ENCODE measurements at regions not wholly inside any gene's neighbourhood (a gene's known extent, or its start where the extent isn't known, plus 50 kb on each side); places are given as distances from the start of the nearest gene placed in this dataset.

- no peaks in the 10 kb centered on the region for H3K36me3 ChIP-seq (ENCODE audit: control insufficient read depth, insufficient read depth, low read length)
- DNase-seq (ENCODE audit: low read depth) = no peak
- no peaks in the 10 kb centered on the region for H3K27me3 ChIP-seq (ENCODE audit: control insufficient read depth, insufficient read depth, low read length)
- TF ChIP-seq CTCF (IDR thresholded peaks at IDR 0.05; ENCODE audit: insufficient read depth, low read length, poor library complexity, severe bottlenecking) = no peak
- H3K4me3 ChIP-seq (ENCODE audit: low read depth, low read length) = no peak overlapping the region
Measured at GRCh38 chr3:165518346-165518745, 318.9 kb downstream of the BCHE start.

- H3K27me3 ChIP-seq (ENCODE audit: control insufficient read depth, insufficient read depth, low read length) = no peaks in the 10 kb centered on the region
- no peak for TF ChIP-seq CTCF (IDR thresholded peaks at IDR 0.05; ENCODE audit: insufficient read depth, low read length, poor library complexity, severe bottlenecking)
- no peak for DNase-seq (ENCODE audit: low read depth)
- no peaks in the 10 kb centered on the region for H3K36me3 ChIP-seq (ENCODE audit: control insufficient read depth, insufficient read depth, low read length)
- no peak overlapping the region for H3K4me3 ChIP-seq (ENCODE audit: low read depth, low read length)
Measured at GRCh38 chr3:165513715-165514701, 317.8 kb upstream of the SLITRK3 start.

GRCh38 chr3:165507576-165507975, 311.4 kb upstream of the SLITRK3 start:
- no peak for TF ChIP-seq CTCF (IDR thresholded peaks at IDR 0.05; ENCODE audit: insufficient read depth, low read length, poor library complexity, severe bottlenecking)
- Histone ChIP-seq H3K27me3 (ENCODE audit: control insufficient read depth, insufficient read depth, low read length) (no peaks in the 10 kb centered on the region), H3K36me3 (ENCODE audit: control insufficient read depth, insufficient read depth, low read length) (no peaks in the 10 kb centered on the region), H3K4me3 (ENCODE audit: low read depth, low read length) (no peak overlapping the region)
- no peak for DNase-seq (ENCODE audit: low read depth)

DNA sequence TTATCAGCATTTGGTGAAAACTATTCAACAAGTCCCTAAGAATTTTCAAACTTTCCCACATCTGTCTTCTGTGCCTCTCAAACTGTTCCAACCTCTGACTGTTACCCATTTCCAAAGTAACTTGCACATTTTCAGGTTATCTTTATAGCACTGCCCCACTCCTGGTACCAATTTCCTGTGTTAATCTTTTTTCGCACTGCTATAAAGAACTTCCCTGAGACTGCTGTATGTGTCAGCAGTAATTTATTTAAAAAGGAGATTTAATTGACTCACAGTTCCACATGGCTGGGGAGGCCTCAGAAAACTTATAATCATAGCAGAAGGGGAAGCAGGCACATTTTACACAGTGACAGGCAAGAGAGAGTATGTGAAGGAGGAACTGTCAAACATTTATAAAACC, 310.9 kb upstream of the SLITRK3 start:
- H3K36me3 ChIP-seq (ENCODE audit: control insufficient read depth, insufficient read depth, low read length) = no peaks in the 10 kb centered on the region
- no peaks in the 10 kb centered on the region for H3K27me3 ChIP-seq (ENCODE audit: control insufficient read depth, insufficient read depth, low read length)
- no peak overlapping the region for H3K4me3 ChIP-seq (ENCODE audit: low read depth, low read length)
- DNase-seq (ENCODE audit: low read depth) = no peak
- no peak for TF ChIP-seq CTCF (IDR thresholded peaks at IDR 0.05; ENCODE audit: insufficient read depth, low read length, poor library complexity, severe bottlenecking)

GRCh38 chr3:165505657-165506056, 309.5 kb upstream of the SLITRK3 start:
- H3K36me3 ChIP-seq (ENCODE audit: control insufficient read depth, insufficient read depth, low read length) = no peaks in the 10 kb centered on the region
- H3K27me3 ChIP-seq (ENCODE audit: control insufficient read depth, insufficient read depth, low read length) = no peaks in the 10 kb centered on the region
- TF ChIP-seq CTCF (IDR thresholded peaks at IDR 0.05; ENCODE audit: insufficient read depth, low read length, poor library complexity, severe bottlenecking) = no peak
- no peak for DNase-seq (ENCODE audit: low read depth)
- no peak overlapping the region for H3K4me3 ChIP-seq (ENCODE audit: low read depth, low read length)

Data from kidney epithelial cell (primary cell).